SK-N-SH treated with all-trans-retinoic acid at 6 μM for 48 hours (cell line): ENCODE measurements at regions not wholly inside any gene's neighbourhood (a gene's known extent, or its start where the extent isn't known, plus 50 kb on each side); places are given as distances from the start of the nearest gene placed in this dataset.

Experiments used
- CSDC2 ChIP-seq: fragments of 250-450 bp; sonication (Bioruptor Pico); IDR thresholded peaks from 2 replicates; pipeline ENCODE4 v1.5.0; 2020; ENCODE audit warnings: mild to moderate bottlenecking, moderate library complexity
- CSRNP3 ChIP-seq: fragments of 250-450 bp; sonication (Bioruptor Pico); IDR thresholded peaks from 2 replicates; pipeline ENCODE4 v1.5.1; 2021; ENCODE audit warnings: mild to moderate bottlenecking, moderate library complexity
- ESRRG ChIP-seq: fragments of 250-450 bp; sonication (Bioruptor Pico); IDR thresholded peaks from 2 replicates; pipeline ENCODE4 v1.6.1; 2021; ENCODE audit warnings: mild to moderate bottlenecking
- ISL1 ChIP-seq: fragments of 250-450 bp; sonication (Bioruptor Pico); IDR thresholded peaks from 2 replicates; pipeline ENCODE4 v2.1.2; 2022; ENCODE audit warnings: mild to moderate bottlenecking, moderate library complexity
- RARB ChIP-seq: fragments of 250-450 bp; sonication (Bioruptor Pico); IDR thresholded peaks from 2 replicates; pipeline ENCODE4 v1.8.0; 2021; ENCODE audit warnings: mild to moderate bottlenecking, moderate library complexity
- ZFP3 ChIP-seq: fragments of 250-450 bp; sonication (Bioruptor Pico); IDR thresholded peaks from 2 replicates; pipeline ENCODE4 v1.5.0; 2020; ENCODE audit warnings: mild to moderate bottlenecking, moderate library complexity
- ZFP30 ChIP-seq: fragments of 450-650 bp; formaldehyde crosslinking; IDR thresholded peaks from 2 replicates; pipeline ENCODE4 v1.5.0; 2022; ENCODE audit warnings: mild to moderate bottlenecking, moderate library complexity
- ZNF565 ChIP-seq: fragments of 450-650 bp; formaldehyde crosslinking; conservative IDR thresholded peaks from 2 replicates; pipeline ENCODE4 v1.5.0; 2020; ENCODE audit warnings: low read depth, mild to moderate bottlenecking, moderate library complexity
- TF ChIP-seq, protein P1 (sequence below): fragments of 250-450 bp; sonication (Bioruptor Pico); IDR thresholded peaks from 2 replicates; pipeline ENCODE4 v1.8.0; 2020; ENCODE audit warnings: mild to moderate bottlenecking, moderate library complexity, borderline replicate concordance
- TF ChIP-seq, protein P2 (sequence below): fragments of 250-450 bp; sonication (Bioruptor Pico); IDR thresholded peaks from 2 replicates; pipeline ENCODE4 v1.8.0; 2021; ENCODE audit warnings: low read depth, mild to moderate bottlenecking, moderate library complexity, borderline replicate concordance

- no peak for TF ChIP-seq CSDC2 (CRISPR knock-in tag)
- no peak for TF ChIP-seq ZFP3 (CRISPR knock-in tag)
- TF ChIP-seq RARB (CRISPR knock-in tag) = no peak
- no peak for TF ChIP-seq CSRNP3 (CRISPR knock-in tag)
- no peak for TF ChIP-seq ZFP30
- TF ChIP-seq ESRRG = no peak
- TF ChIP-seq, protein P1, sequence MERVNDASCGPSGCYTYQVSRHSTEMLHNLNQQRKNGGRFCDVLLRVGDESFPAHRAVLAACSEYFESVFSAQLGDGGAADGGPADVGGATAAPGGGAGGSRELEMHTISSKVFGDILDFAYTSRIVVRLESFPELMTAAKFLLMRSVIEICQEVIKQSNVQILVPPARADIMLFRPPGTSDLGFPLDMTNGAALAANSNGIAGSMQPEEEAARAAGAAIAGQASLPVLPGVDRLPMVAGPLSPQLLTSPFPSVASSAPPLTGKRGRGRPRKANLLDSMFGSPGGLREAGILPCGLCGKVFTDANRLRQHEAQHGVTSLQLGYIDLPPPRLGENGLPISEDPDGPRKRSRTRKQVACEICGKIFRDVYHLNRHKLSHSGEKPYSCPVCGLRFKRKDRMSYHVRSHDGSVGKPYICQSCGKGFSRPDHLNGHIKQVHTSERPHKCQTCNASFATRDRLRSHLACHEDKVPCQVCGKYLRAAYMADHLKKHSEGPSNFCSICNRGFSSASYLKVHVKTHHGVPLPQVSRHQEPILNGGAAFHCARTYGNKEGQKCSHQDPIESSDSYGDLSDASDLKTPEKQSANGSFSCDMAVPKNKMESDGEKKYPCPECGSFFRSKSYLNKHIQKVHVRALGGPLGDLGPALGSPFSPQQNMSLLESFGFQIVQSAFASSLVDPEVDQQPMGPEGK (CRISPR knock-in tag) = no peak
- no peak for TF ChIP-seq ISL1 (CRISPR knock-in tag)
- no peak for TF ChIP-seq ZNF565
- TF ChIP-seq, protein P2, sequence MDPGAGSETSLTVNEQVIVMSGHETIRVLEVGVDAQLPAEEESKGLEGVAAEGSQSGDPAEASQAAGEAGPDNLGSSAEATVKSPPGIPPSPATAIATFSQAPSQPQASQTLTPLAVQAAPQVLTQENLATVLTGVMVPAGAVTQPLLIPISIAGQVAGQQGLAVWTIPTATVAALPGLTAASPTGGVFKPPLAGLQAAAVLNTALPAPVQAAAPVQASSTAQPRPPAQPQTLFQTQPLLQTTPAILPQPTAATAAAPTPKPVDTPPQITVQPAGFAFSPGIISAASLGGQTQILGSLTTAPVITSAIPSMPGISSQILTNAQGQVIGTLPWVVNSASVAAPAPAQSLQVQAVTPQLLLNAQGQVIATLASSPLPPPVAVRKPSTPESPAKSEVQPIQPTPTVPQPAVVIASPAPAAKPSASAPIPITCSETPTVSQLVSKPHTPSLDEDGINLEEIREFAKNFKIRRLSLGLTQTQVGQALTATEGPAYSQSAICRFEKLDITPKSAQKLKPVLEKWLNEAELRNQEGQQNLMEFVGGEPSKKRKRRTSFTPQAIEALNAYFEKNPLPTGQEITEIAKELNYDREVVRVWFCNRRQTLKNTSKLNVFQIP = no peak
Observed at GRCh38 chr13:111939666-111940278, 127.2 kb upstream of the SOX1 start.
